ENCODE measurements at regions not wholly inside any gene's neighbourhood (a gene's known extent, or its start where the extent isn't known, plus 50 kb on each side); places are given as distances from the start of the nearest gene placed in this dataset.

- H3K23ac ChIP-seq (ENCODE audit: insufficient read length, low read depth, low read length), result no peak overlapping the region
- H3K9me3 Mint-ChIP-seq, result no peaks in the 10 kb centered on the region
- H3K79me2 ChIP-seq (ENCODE audit: insufficient read depth, low read length), result no peaks in the 10 kb centered on the region
- TF ChIP-seq, protein P1, sequence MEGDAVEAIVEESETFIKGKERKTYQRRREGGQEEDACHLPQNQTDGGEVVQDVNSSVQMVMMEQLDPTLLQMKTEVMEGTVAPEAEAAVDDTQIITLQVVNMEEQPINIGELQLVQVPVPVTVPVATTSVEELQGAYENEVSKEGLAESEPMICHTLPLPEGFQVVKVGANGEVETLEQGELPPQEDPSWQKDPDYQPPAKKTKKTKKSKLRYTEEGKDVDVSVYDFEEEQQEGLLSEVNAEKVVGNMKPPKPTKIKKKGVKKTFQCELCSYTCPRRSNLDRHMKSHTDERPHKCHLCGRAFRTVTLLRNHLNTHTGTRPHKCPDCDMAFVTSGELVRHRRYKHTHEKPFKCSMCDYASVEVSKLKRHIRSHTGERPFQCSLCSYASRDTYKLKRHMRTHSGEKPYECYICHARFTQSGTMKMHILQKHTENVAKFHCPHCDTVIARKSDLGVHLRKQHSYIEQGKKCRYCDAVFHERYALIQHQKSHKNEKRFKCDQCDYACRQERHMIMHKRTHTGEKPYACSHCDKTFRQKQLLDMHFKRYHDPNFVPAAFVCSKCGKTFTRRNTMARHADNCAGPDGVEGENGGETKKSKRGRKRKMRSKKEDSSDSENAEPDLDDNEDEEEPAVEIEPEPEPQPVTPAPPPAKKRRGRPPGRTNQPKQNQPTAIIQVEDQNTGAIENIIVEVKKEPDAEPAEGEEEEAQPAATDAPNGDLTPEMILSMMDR (conservative IDR thresholded peaks at IDR 0.05), result no peak
- H3K23me2 ChIP-seq (ENCODE audit: insufficient read length, low read depth, low read length, poor library complexity, severe bottlenecking), result no peaks in the 10 kb centered on the region
- no peaks in the 10 kb centered on the region for H3K27me3 ChIP-seq (ENCODE audit: insufficient read depth, low read length)
- H2AK5ac ChIP-seq (ENCODE audit: insufficient read length, low read length), result no peak overlapping the region
- H2BK120ac ChIP-seq (ENCODE audit: low read depth, low read length, poor library complexity, severe bottlenecking), result no peak overlapping the region
- H4K8ac ChIP-seq (replicated peaks; ENCODE audit: insufficient read length, low read depth, low read length), result no peak overlapping the region
- no peak overlapping the region for H2BK15ac ChIP-seq (ENCODE audit: low read depth, low read length)
- H3K56ac ChIP-seq (ENCODE audit: insufficient read length, low read depth, low read length), result no peak overlapping the region
- no peak overlapping the region for H3K27ac Mint-ChIP-seq
- no peaks in the 10 kb centered on the region for H3K79me1 ChIP-seq (ENCODE audit: insufficient read depth, low read depth, low read length, poor library complexity, severe bottlenecking)
- DNase-seq, result no peak
- H4K91ac ChIP-seq (ENCODE audit: insufficient read length, low read depth, low read length), result no peak overlapping the region
- H3K36me3 Mint-ChIP-seq (ENCODE audit: insufficient read depth in 1 of 3, low read depth in 3 of 3), result no peaks in the 10 kb centered on the region
- no peak overlapping the region for H3K18ac ChIP-seq (ENCODE audit: insufficient read length, low read depth, low read length)
- no peaks in the 10 kb centered on the region for H4K20me1 ChIP-seq (ENCODE audit: control insufficient read depth, insufficient read depth, insufficient read length)
- no peaks in the 10 kb centered on the region for H3K9me3 ChIP-seq (ENCODE audit: control insufficient read depth, low read depth, low read length)
- H2BK12ac ChIP-seq (ENCODE audit: insufficient read length, low read depth, low read length), result no peak overlapping the region
- no peaks in the 10 kb centered on the region for H3K27me3 Mint-ChIP-seq (ENCODE audit: low read depth)
- no peak overlapping the region for H2AFZ ChIP-seq (ENCODE audit: low read length)
- no peak overlapping the region for H3K27ac ChIP-seq (ENCODE audit: insufficient read length, low read depth, low read length)
- no peak overlapping the region for H4K5ac ChIP-seq (ENCODE audit: insufficient read length, low read depth, low read length)
- no CpG with 5 or more reads among the region's 2 CpGs for WGBS (ENCODE audit: extremely low coverage, insufficient read length, low lambda C conversion rate)
- peaks cover 18 to 20% of the 10 kb centered on the region in 2 experiments for H3K4me1 Mint-ChIP-seq
- H3K9ac ChIP-seq (ENCODE audit: extremely low read depth, insufficient read length, low read length), result no peak overlapping the region
- H3K4me2 ChIP-seq (ENCODE audit: insufficient read depth, insufficient read length, low read length), result no peak overlapping the region
- no peak overlapping the region for H3T11ph ChIP-seq (ENCODE audit: low read length)
- H3K4me3 Mint-ChIP-seq, result no peak overlapping the region
- no peak overlapping the region for H2BK20ac ChIP-seq (ENCODE audit: low read depth, low read length, poor library complexity, severe bottlenecking)
- no peak overlapping the region for H2BK5ac ChIP-seq (ENCODE audit: insufficient read length, low read length)
- H3K14ac ChIP-seq (ENCODE audit: insufficient read depth, low read length), result no peak overlapping the region
- H3K4ac ChIP-seq (ENCODE audit: low read depth, low read length), result no peak overlapping the region
- 0 out of 2 replicates have a peak, but pooled peaks cover 2% of the 10 kb centered on the region for H3K4me1 ChIP-seq (ENCODE audit: insufficient read depth, low read length)
Observed at GRCh38 chr12:89828575-89828974, 119.9 kb upstream of the ATP2B1 start.

Measured in H9 (cell line).